CD14-positive monocyte (primary cell): ENCODE measurements at regions not wholly inside any gene's neighbourhood (a gene's known extent, or its start where the extent isn't known, plus 50 kb on each side); places are given as distances from the start of the nearest gene placed in this dataset.

Experiments used
- DNase-seq, 3 donors: peaks; one replicate each; pipeline ENCODE4 v3.0.0-alpha.2; 2011 to 2022
- H2AFZ ChIP-seq: 2 replicates; pipeline ENCODE4 v1.6.0; 2012; ENCODE audit warnings: mild to moderate bottlenecking, low read depth, low read length, inconsistent platforms; ENCODE audit not compliant: insufficient read depth, poor library complexity, severe bottlenecking
- H3K27ac ChIP-seq, 2 donors: 1 replicate in 1 of 2; 2 replicates in 1 of 2; pipeline ENCODE4 v1.5.1; 2012 to 2013; ENCODE audit warnings: low read length in 2 of 2, control low read depth in 1 of 2, inconsistent platforms in 1 of 2, low read depth in 1 of 2, mild to moderate bottlenecking in 1 of 2
- H3K27me3 ChIP-seq, 2 donors: one replicate each; pipeline versions ENCODE4 v1.6.0 to v1.6.1; 2011 to 2013; ENCODE audit warnings: low read length in 2 of 2; ENCODE audit not compliant: control insufficient read depth in 2 of 2, insufficient read depth in 2 of 2
- H3K36me3 ChIP-seq, 2 donors: replicated peaks in 1 of 2; 1 replicate in 1 of 2; 2 replicates in 1 of 2; pipeline versions ENCODE4 v1.5.1 to v1.6.1; 2012 to 2013; ENCODE audit warnings: low read length in 2 of 2, control low read depth in 1 of 2, inconsistent platforms in 1 of 2, mild to moderate bottlenecking in 1 of 2; ENCODE audit not compliant: insufficient read depth in 2 of 2, control insufficient read depth in 1 of 2
- H3K4me1 ChIP-seq, 2 donors: 1 replicate in 1 of 2; 2 replicates in 1 of 2; pipeline versions ENCODE4 v1.5.1 to v1.6.1; 2012 to 2013; ENCODE audit warnings: low read length in 2 of 2, control low read depth in 1 of 2, inconsistent platforms in 1 of 2, mild to moderate bottlenecking in 1 of 2, moderate library complexity in 1 of 2; ENCODE audit not compliant: insufficient read depth in 2 of 2, control insufficient read depth in 1 of 2
- H3K4me2 ChIP-seq: replicated peaks from 2 replicates; pipeline ENCODE3; 2012; ENCODE audit warnings: low read length, moderate library complexity, mild to moderate bottlenecking; ENCODE audit not compliant: poor library complexity, severe bottlenecking; ENCODE audit errors: extremely low read depth
- H3K4me3 ChIP-seq, 3 experiments: fragments of 200-600 bp in 1 of 3; sonication (generic) in 1 of 3; replicated peaks in 1 of 3; 1 replicate in 2 of 3; 2 replicates in 1 of 3; pipeline ENCODE4 v1.5.1; 2011 to 2013; ENCODE audit warnings: low read length in 3 of 3, mild to moderate bottlenecking in 3 of 3, control low read depth in 2 of 3, low read depth in 2 of 3, inconsistent platforms in 1 of 3, moderate library complexity in 1 of 3
- H3K79me2 ChIP-seq: 2 replicates; pipeline ENCODE4 v1.6.0; 2012; ENCODE audit warnings: mild to moderate bottlenecking, control low read depth, inconsistent platforms, low read length, moderate library complexity; ENCODE audit not compliant: insufficient read depth
- H3K9ac ChIP-seq: 2 replicates; pipeline ENCODE4 v1.6.0; 2017; ENCODE audit warnings: low read length, mild to moderate bottlenecking; ENCODE audit not compliant: insufficient read depth, poor library complexity, severe bottlenecking
- H3K9me3 ChIP-seq, 2 donors: replicated peaks in 1 of 2; 1 replicate in 1 of 2; 2 replicates in 1 of 2; pipeline versions ENCODE4 v1.5.1 to v1.6.1; 2012 to 2013; ENCODE audit warnings: low read length in 2 of 2, control low read depth in 1 of 2; ENCODE audit not compliant: control insufficient read depth in 1 of 2, insufficient read depth in 1 of 2
- H4K20me1 ChIP-seq: 2 replicates; pipeline ENCODE4 v1.6.0; 2012; ENCODE audit warnings: mild to moderate bottlenecking, low read length, control low read depth, moderate library complexity; ENCODE audit not compliant: insufficient read depth
- H3K27ac Mint-ChIP-seq, 7 donors: one replicate each; pipeline ENCODE4 v1.8.0; 2020; ENCODE audit warnings: mild to moderate bottlenecking in 7 of 7, mixed read lengths in 7 of 7, moderate library complexity in 6 of 7, inconsistent platforms in 2 of 7
- H3K27me3 Mint-ChIP-seq, 3 donors: one replicate each; pipeline ENCODE4 v1.8.0; 2021 to 2022; ENCODE audit warnings: low read depth in 3 of 3, mild to moderate bottlenecking in 3 of 3, mixed read lengths in 3 of 3, moderate library complexity in 3 of 3, inconsistent platforms in 1 of 3
- H3K36me3 Mint-ChIP-seq, 2 donors: one replicate each; pipeline ENCODE4 v1.8.0; 2020; ENCODE audit warnings: mixed read lengths in 2 of 2, inconsistent platforms in 1 of 2, mild to moderate bottlenecking in 1 of 2
- H3K4me1 Mint-ChIP-seq: one replicate; pipeline ENCODE4 v1.8.0; 2020; ENCODE audit warnings: mild to moderate bottlenecking, mixed read lengths
- H3K4me3 Mint-ChIP-seq, 2 donors: one replicate each; pipeline ENCODE4 v1.8.0; 2020; ENCODE audit warnings: mild to moderate bottlenecking in 2 of 2, mixed read lengths in 2 of 2, moderate library complexity in 1 of 2
- H3K9me3 Mint-ChIP-seq, 7 donors: one replicate each; pipeline ENCODE4 v1.8.0; 2020 to 2022; ENCODE audit warnings: mixed read lengths in 7 of 7, mild to moderate bottlenecking in 6 of 7, moderate library complexity in 6 of 7, inconsistent platforms in 2 of 7
- CTCF ChIP-seq: fragments of 200-600 bp; IDR thresholded peaks from one replicate; pipeline ENCODE4 v1.8.0; 2022; ENCODE audit warnings: antibody characterized with exemption, mild to moderate bottlenecking
- WGBS: methylation state at CpG from one replicate; pipeline ENCODE4 v1.1.5; 2013; ENCODE audit warnings: missing lambda C conversion rate; ENCODE audit not compliant: insufficient coverage; 5-methylcytosine and 5-hydroxymethylcytosine counted together
- intact Hi-C, 2 donors: fragments of 100-400 bp; cut with micrococcal nuclease; formaldehyde crosslinking; loops; one replicate each; pipeline versions ENCODE4 v1.15.0 to v1.15.1; 2023

DNA sequence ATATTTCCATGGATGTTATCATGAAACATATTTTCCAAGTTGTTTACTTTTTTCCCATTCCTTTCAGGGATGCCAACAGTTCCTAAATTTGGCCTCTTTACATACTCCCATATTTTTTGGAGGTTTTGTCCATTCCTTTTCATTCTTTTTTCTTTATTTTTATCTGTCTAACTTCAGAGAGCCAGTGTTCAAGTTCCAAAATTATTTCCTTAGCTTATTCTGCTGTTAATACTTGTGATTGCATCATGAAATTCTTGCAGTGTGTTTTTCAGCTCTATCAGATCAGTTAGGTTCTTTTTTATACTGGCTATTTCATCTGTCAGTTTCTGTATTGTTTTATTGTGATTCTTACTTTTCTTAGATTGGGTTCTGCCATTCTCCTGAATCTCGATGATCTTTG is 89.9 kb upstream of the TCF21 start:
- no peak overlapping the region for H3K4me3 Mint-ChIP-seq
- H3K27me3 ChIP-seq: no peaks in the 10 kb centered on the region
- peaks cover 0 to 21% of the 10 kb centered on the region in 2 donors for H3K9me3 ChIP-seq
- H3K4me1 ChIP-seq: no peaks in the 10 kb centered on the region
- no peaks in the 10 kb centered on the region for H3K36me3 ChIP-seq
- no CpG with 5 or more reads among the region's 1 CpG for WGBS
- no peaks in the 10 kb centered on the region for H3K36me3 Mint-ChIP-seq
- intact Hi-C loops: no loop called here
- no peak overlapping the region for H3K27ac Mint-ChIP-seq
- no peak for TF ChIP-seq CTCF
- H3K9me3 Mint-ChIP-seq: peaks cover 1 to 15% (median 8%) of the 10 kb centered on the region in 7 donors
- no peak overlapping the region for H3K27ac ChIP-seq
- peaks cover 1 to 2% (median 2%) of the 10 kb centered on the region in 3 donors for H3K27me3 Mint-ChIP-seq
- no peaks in the 10 kb centered on the region for H4K20me1 ChIP-seq
- H3K4me1 Mint-ChIP-seq: no peaks in the 10 kb centered on the region
- H3K4me3 ChIP-seq: no peak overlapping the region
- no peak for DNase-seq
- H3K4me2 ChIP-seq: no peak overlapping the region
- no peak overlapping the region for H2AFZ ChIP-seq
- no peak overlapping the region for H3K9ac ChIP-seq
- no peaks in the 10 kb centered on the region for H3K79me2 ChIP-seq

DNA sequence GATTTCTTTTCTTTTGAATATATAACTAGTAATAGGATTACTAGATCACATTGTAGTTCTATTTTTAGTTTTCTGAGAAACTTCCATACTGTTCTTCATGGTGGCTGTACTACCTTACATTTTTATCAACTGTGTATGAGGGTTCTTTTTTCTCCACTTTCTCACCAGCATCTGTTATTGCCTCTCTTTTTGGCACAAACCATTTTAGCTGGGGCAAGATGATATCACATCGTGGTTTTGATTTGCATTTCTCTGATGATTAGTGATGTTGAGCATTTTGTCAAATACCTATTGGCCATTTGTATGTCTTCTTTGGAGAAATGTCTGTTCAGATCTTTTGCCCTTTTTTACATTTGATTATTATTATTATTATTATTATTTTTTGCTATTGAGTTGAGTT is 86.1 kb upstream of the TCF21 start:
- Histone ChIP-seq H4K20me1 (no peaks in the 10 kb centered on the region), H3K79me2 (no peaks in the 10 kb centered on the region), H3K4me2 (no peak overlapping the region), H2AFZ (no peak overlapping the region), H3K36me3 (no peaks in the 10 kb centered on the region), H3K27ac (no peak overlapping the region), H3K27me3 (no peaks in the 10 kb centered on the region), H3K9me3 (peaks cover 0 to 20% of the 10 kb centered on the region in 2 donors), H3K4me1 (no peaks in the 10 kb centered on the region), H3K4me3 (no peak overlapping the region), H3K9ac (no peak overlapping the region)
- DNase-seq: no peak
- Mint-ChIP-seq H3K27ac (no peak overlapping the region), H3K36me3 (no peaks in the 10 kb centered on the region), H3K4me3 (no peak overlapping the region), H3K9me3 (peaks cover 0 to 14% (median 3%) of the 10 kb centered on the region in 7 donors), H3K27me3 (peaks cover 0 to 2% (median 0%) of the 10 kb centered on the region in 3 donors), H3K4me1 (no peaks in the 10 kb centered on the region)
- no CpG with 5 or more reads among the region's 1 CpG for WGBS
- intact Hi-C loops: no loop called here
- no peak for TF ChIP-seq CTCF
